ENCODE measurements at regions not wholly inside any gene's neighbourhood (a gene's known extent, or its start where the extent isn't known, plus 50 kb on each side); places are given as distances from the start of the nearest gene placed in this dataset.

GRCh38 chr15:38682363-38682762 lies 117.7 kb upstream of the RASGRP1 start:
- H3K9me3 ChIP-seq, result no peaks in the 10 kb centered on the region
- no peak overlapping the region for H3K4me3 ChIP-seq
- 65 to 67% methylated on average over 3 of the region's 3 CpGs for WGBS, 2 donors
- TF ChIP-seq POLR2A (IDR thresholded peaks at IDR 0.05), result no peak
- no peak for DNase-seq
- no peaks in the 10 kb centered on the region for H3K36me3 ChIP-seq
- H3K27me3 ChIP-seq, result no peaks in the 10 kb centered on the region
- intact Hi-C loops (cut with DNase I), result no loop called here
- peaks cover 0 to 15% (median 0%) of the 10 kb centered on the region in 3 donors for H3K4me1 ChIP-seq
- H3K27ac ChIP-seq, result no peak overlapping the region

- intact Hi-C loops (cut with DNase I), result no loop called here
- WGBS, 2 donors, result 68 to 82% methylated on average over 2 of the region's 2 CpGs
- no peak overlapping the region for H3K27ac ChIP-seq
These were observed 118.2 kb upstream of the RASGRP1 start for GRCh38 chr15:38682861-38683260.

GRCh38 chr15:38683382-38684242 lies 119.0 kb upstream of the RASGRP1 start:
- Histone ChIP-seq H3K36me3 (no peaks in the 10 kb centered on the region), H3K4me1 (peaks cover 0 to 25% (median 0%) of the 10 kb centered on the region in 3 donors), H3K27ac (no peak overlapping the region), H3K9me3 (no peaks in the 10 kb centered on the region), H3K4me3 (no peak overlapping the region), H3K27me3 (no peaks in the 10 kb centered on the region)
- intact Hi-C loops (cut with DNase I), result no loop called here
- WGBS, 2 donors, result 64 to 70% methylated on average over 2 of the region's 2 CpGs
- TF ChIP-seq POLR2A (IDR thresholded peaks at IDR 0.05) (no peak), CTCF (IDR thresholded peaks at IDR 0.05) (peak; percentile 58 to 90 (median 80))
- DNase-seq, result no peak

More at GRCh38 chr15:38682861-38683260, 118.2 kb upstream of the RASGRP1 start:
- H3K4me1 ChIP-seq, result peaks cover 0 to 17% (median 0%) of the 10 kb centered on the region in 3 donors
- TF ChIP-seq CTCF (IDR thresholded peaks at IDR 0.05) (no peak), POLR2A (IDR thresholded peaks at IDR 0.05) (no peak)
- H3K27me3 ChIP-seq, result no peaks in the 10 kb centered on the region
- H3K36me3 ChIP-seq, result no peaks in the 10 kb centered on the region
- no peak for DNase-seq
- no peaks in the 10 kb centered on the region for H3K9me3 ChIP-seq
- H3K4me3 ChIP-seq, result no peak overlapping the region

GRCh38 chr15:38684440-38685010 lies 119.9 kb upstream of the RASGRP1 start:
- WGBS, 2 donors, result 36 to 51% methylated on average over 2 of the region's 2 CpGs
- no peak for TF ChIP-seq CTCF (IDR thresholded peaks at IDR 0.05)
- TF ChIP-seq POLR2A (IDR thresholded peaks at IDR 0.05), result no peak

GRCh38 chr15:38685686-38686339 lies 121.2 kb upstream of the RASGRP1 start:
- WGBS, 2 donors, result 66 to 80% methylated on average over 4 of the region's 4 CpGs
- H3K4me3 ChIP-seq, result no peak overlapping the region
- TF ChIP-seq CTCF (IDR thresholded peaks at IDR 0.05), result no peak
- TF ChIP-seq POLR2A (IDR thresholded peaks at IDR 0.05), result no peak

More at GRCh38 chr15:38684440-38685010, 119.9 kb upstream of the RASGRP1 start:
- H3K9me3 ChIP-seq, result no peaks in the 10 kb centered on the region
- intact Hi-C loops (cut with DNase I), result no loop called here
- no peaks in the 10 kb centered on the region for H3K36me3 ChIP-seq
- peaks cover 0 to 34% (median 0%) of the 10 kb centered on the region in 3 donors for H3K4me1 ChIP-seq
- no peak for DNase-seq
- H3K27me3 ChIP-seq, result no peaks in the 10 kb centered on the region
- no peak overlapping the region for H3K4me3 ChIP-seq
- no peak overlapping the region for H3K27ac ChIP-seq

More at GRCh38 chr15:38685686-38686339, 121.2 kb upstream of the RASGRP1 start:
- no peaks in the 10 kb centered on the region for H3K27me3 ChIP-seq
- H3K9me3 ChIP-seq, result no peaks in the 10 kb centered on the region
- H3K4me1 ChIP-seq, result peaks cover 0 to 43% (median 0%) of the 10 kb centered on the region in 3 donors
- H3K27ac ChIP-seq, result peak overlapping the region in 1 of 4 donors; percentile 13
- intact Hi-C loops (cut with DNase I), result no loop called here
- H3K36me3 ChIP-seq, result no peaks in the 10 kb centered on the region
- DNase-seq, result no peak

Measured in esophagus squamous epithelium (tissue), 5 donors.